ENCODE measurements at regions not wholly inside any gene's neighbourhood (a gene's known extent, or its start where the extent isn't known, plus 50 kb on each side); places are given as distances from the start of the nearest gene placed in this dataset.

GRCh38 chr6:88494401-88495140 lies 328.4 kb upstream of the CNR1 start:
- no peak for TF ChIP-seq CTCF (IDR thresholded peaks at IDR 0.05; ENCODE audit: insufficient read depth, low read depth, low read length)
- no peak for TF ChIP-seq EZH2 (IDR thresholded peaks at IDR 0.05; ENCODE audit: insufficient read depth, low read length)

Data from astrocyte (in vitro differentiated cells and primary cell).